Mesodermal cell (in vitro differentiated cells): ENCODE measurements at regions not wholly inside any gene's neighbourhood (a gene's known extent, or its start where the extent isn't known, plus 50 kb on each side); places are given as distances from the start of the nearest gene placed in this dataset.

Experiments used
- H3K27ac ChIP-seq: 2 replicates; pipeline ENCODE4 v1.7.0; 2013; ENCODE audit warnings: mild to moderate bottlenecking, low read depth, low read length, moderate library complexity; ENCODE audit not compliant: severe bottlenecking
- H3K36me3 ChIP-seq: 2 replicates; pipeline ENCODE4 v1.7.1; 2013; ENCODE audit warnings: mild to moderate bottlenecking, low read length, moderate library complexity; ENCODE audit not compliant: control insufficient read depth, insufficient read depth
- H3K4me1 ChIP-seq: one replicate; pipeline ENCODE4 v1.7.1; 2013; ENCODE audit warnings: mild to moderate bottlenecking, low read length; ENCODE audit not compliant: insufficient read depth, control insufficient read depth, poor library complexity, severe bottlenecking
- H3K4me3 ChIP-seq: 2 replicates; pipeline ENCODE4 v1.7.0; 2013; ENCODE audit warnings: low read length, control low read depth, mild to moderate bottlenecking; ENCODE audit not compliant: insufficient read depth, poor library complexity, severe bottlenecking; ENCODE audit errors: extremely low read depth
- H3K9me3 ChIP-seq: 2 replicates; pipeline ENCODE4 v1.7.1; 2013; ENCODE audit warnings: mild to moderate bottlenecking, low read length, moderate library complexity; ENCODE audit not compliant: control insufficient read depth
- WGBS, 2 experiments: methylation state at CpG; one replicate each; pipeline ENCODE4 v1.1.5; 2013; ENCODE audit warnings: missing lambda C conversion rate in 2 of 2; ENCODE audit not compliant: insufficient coverage in 2 of 2; 5-methylcytosine and 5-hydroxymethylcytosine counted together

GRCh38 chr5:89451263-89451662 lies 568.3 kb upstream of the MEF2C start:
- no peak overlapping the region for H3K4me3 ChIP-seq
- no peaks in the 10 kb centered on the region for H3K4me1 ChIP-seq
- H3K9me3 ChIP-seq: no peaks in the 10 kb centered on the region
- no peak overlapping the region for H3K27ac ChIP-seq
- no peaks in the 10 kb centered on the region for H3K36me3 ChIP-seq

GRCh38 chr5:89450149-89450538 lies 567.2 kb upstream of the MEF2C start:
- H3K4me1 ChIP-seq: no peaks in the 10 kb centered on the region
- 100% methylated on average over 1 of the region's 1 CpG; no CpG with 5 or more reads in 1 of the 2 experiments for WGBS, 2 experiments
- no peak overlapping the region for H3K4me3 ChIP-seq
- H3K27ac ChIP-seq: no peak overlapping the region
- no peaks in the 10 kb centered on the region for H3K36me3 ChIP-seq
- no peaks in the 10 kb centered on the region for H3K9me3 ChIP-seq

GRCh38 chr5:89449392-89450148 lies 566.6 kb upstream of the MEF2C start:
- no peaks in the 10 kb centered on the region for H3K36me3 ChIP-seq
- WGBS, 2 experiments: no CpG with 5 or more reads among the region's 3 CpGs

GRCh38 chr5:89447027-89447426 lies 564.0 kb upstream of the MEF2C start:
- Histone ChIP-seq H3K9me3 (no peaks in the 10 kb centered on the region), H3K4me1 (no peaks in the 10 kb centered on the region), H3K36me3 (no peaks in the 10 kb centered on the region), H3K27ac (no peak overlapping the region), H3K4me3 (no peak overlapping the region)
- 84 to 100% methylated on average over 2 to 3 of the region's 3 CpGs for WGBS, 2 experiments

More at GRCh38 chr5:89449392-89450148, 566.6 kb upstream of the MEF2C start:
- Histone ChIP-seq H3K4me3 (no peak overlapping the region), H3K4me1 (no peaks in the 10 kb centered on the region), H3K27ac (no peak overlapping the region), H3K9me3 (no peaks in the 10 kb centered on the region)

GRCh38 chr5:89445106-89445745 lies 562.2 kb upstream of the MEF2C start:
- 97 to 100% methylated on average over 2 to 3 of the region's 5 CpGs for WGBS, 2 experiments
- Histone ChIP-seq H3K27ac (no peak overlapping the region), H3K36me3 (no peaks in the 10 kb centered on the region), H3K4me3 (no peak overlapping the region), H3K4me1 (no peaks in the 10 kb centered on the region), H3K9me3 (no peaks in the 10 kb centered on the region)

GRCh38 chr5:89444088-89444487 lies 561.1 kb upstream of the MEF2C start:
- Histone ChIP-seq H3K27ac (no peak overlapping the region), H3K4me3 (no peak overlapping the region), H3K9me3 (no peaks in the 10 kb centered on the region), H3K36me3 (no peaks in the 10 kb centered on the region), H3K4me1 (no peaks in the 10 kb centered on the region)
- no CpG with 5 or more reads among the region's 3 CpGs for WGBS, 2 experiments

- Histone ChIP-seq H3K36me3 (no peaks in the 10 kb centered on the region), H3K9me3 (no peaks in the 10 kb centered on the region), H3K4me1 (no peaks in the 10 kb centered on the region), H3K27ac (no peak overlapping the region), H3K4me3 (no peak overlapping the region)
- no CpG with 5 or more reads among the region's 1 CpG for WGBS, 2 experiments
Observed at GRCh38 chr5:89443508-89443907, 560.5 kb upstream of the MEF2C start.

GRCh38 chr5:89441965-89442364 lies 559.0 kb upstream of the MEF2C start:
- Histone ChIP-seq H3K27ac (no peak overlapping the region), H3K4me1 (no peaks in the 10 kb centered on the region), H3K9me3 (no peaks in the 10 kb centered on the region), H3K4me3 (no peak overlapping the region), H3K36me3 (no peaks in the 10 kb centered on the region)

- Histone ChIP-seq H3K4me3 (no peak overlapping the region), H3K4me1 (no peaks in the 10 kb centered on the region), H3K36me3 (no peaks in the 10 kb centered on the region), H3K27ac (no peak overlapping the region), H3K9me3 (no peaks in the 10 kb centered on the region)
- no CpG with 5 or more reads among the region's 2 CpGs for WGBS, 2 experiments
Observed at GRCh38 chr5:89440670-89441069, 557.7 kb upstream of the MEF2C start.

- Histone ChIP-seq H3K27ac (no peak overlapping the region), H3K36me3 (no peaks in the 10 kb centered on the region), H3K4me3 (no peak overlapping the region), H3K4me1 (no peaks in the 10 kb centered on the region), H3K9me3 (no peaks in the 10 kb centered on the region)
- 100% methylated on average over 1 to 3 of the region's 4 CpGs for WGBS, 2 experiments
Observed at GRCh38 chr5:89437450-89438435, 554.8 kb upstream of the MEF2C start.
